Activated naive CD4-positive, alpha-beta T cell treated with anti-CD3 and anti-CD28 coated beads for 36 hours (primary cell): ENCODE measurements at regions not wholly inside any gene's neighbourhood (a gene's known extent, or its start where the extent isn't known, plus 50 kb on each side); places are given as distances from the start of the nearest gene placed in this dataset.

ENCODE experiments used
- CTCF ChIA-PET: fragments of 350-600 bp; sonication (Branson Sonifier 250); formaldehyde crosslinking; loops from one replicate; lab custom pipeline; 2021; ENCODE audit warnings: antibody characterized with exemption; lab: Charles Lee
- DNase-seq: peaks from one replicate; pipeline ENCODE4 v3.0.0-alpha.2; 2020
- H3K27ac Mint-ChIP-seq: one replicate; pipeline ENCODE4 v1.8.0; 2021; ENCODE audit warnings: mild to moderate bottlenecking, mixed read lengths
- H3K27me3 Mint-ChIP-seq: one replicate; pipeline ENCODE4 v1.8.0; 2021; ENCODE audit warnings: low read depth, mixed read lengths
- H3K36me3 Mint-ChIP-seq: one replicate; pipeline ENCODE4 v1.8.0; 2021; ENCODE audit warnings: low read depth, mixed read lengths
- H3K4me1 Mint-ChIP-seq: one replicate; pipeline ENCODE4 v1.8.0; 2021; ENCODE audit warnings: low read depth, mixed read lengths
- H3K4me3 Mint-ChIP-seq: one replicate; pipeline ENCODE4 v1.8.0; 2021; ENCODE audit warnings: mild to moderate bottlenecking, moderate library complexity, mixed read lengths
- H3K9me3 Mint-ChIP-seq: one replicate; pipeline ENCODE4 v1.8.0; 2021; ENCODE audit warnings: mixed read lengths
- intact Hi-C: fragments of 100-400 bp; cut with micrococcal nuclease; formaldehyde crosslinking; loops from one replicate; pipeline ENCODE4 v1.15.1; 2023

GRCh38 chr7:81514546-81514945, 255.3 kb downstream of the HGF start:
- H3K27ac Mint-ChIP-seq: no peak overlapping the region
- intact Hi-C loops: no loop called here
- no peak overlapping the region for H3K4me3 Mint-ChIP-seq
- H3K36me3 Mint-ChIP-seq: no peaks in the 10 kb centered on the region
- DNase-seq: no peak
- H3K27me3 Mint-ChIP-seq: no peaks in the 10 kb centered on the region
- CTCF ChIA-PET: interaction anchor here (1.1 kb wide), 1 partner anchor 11 kb away, joined by 4 read pairs; no protein-coding TSS in a partner anchor
- H3K4me1 Mint-ChIP-seq: no peaks in the 10 kb centered on the region
- peaks cover 2% of the 10 kb centered on the region for H3K9me3 Mint-ChIP-seq

- intact Hi-C loops: no loop called here
- Mint-ChIP-seq H3K27ac (no peak overlapping the region), H3K27me3 (no peaks in the 10 kb centered on the region), H3K4me3 (no peak overlapping the region), H3K9me3 (peaks cover 4% of the 10 kb centered on the region), H3K36me3 (no peaks in the 10 kb centered on the region), H3K4me1 (no peaks in the 10 kb centered on the region)
- CTCF ChIA-PET: no interaction called here
- DNase-seq: no peak
Measured at GRCh38 chr7:81510122-81510521, 259.7 kb downstream of the HGF start.

GRCh38 chr7:81507221-81507620, 262.6 kb downstream of the HGF start:
- intact Hi-C loops: no loop called here
- Mint-ChIP-seq H3K4me1 (no peaks in the 10 kb centered on the region), H3K27ac (no peak overlapping the region), H3K27me3 (no peaks in the 10 kb centered on the region), H3K36me3 (no peaks in the 10 kb centered on the region), H3K9me3 (peaks cover 4% of the 10 kb centered on the region), H3K4me3 (no peak overlapping the region)
- DNase-seq: no peak
- CTCF ChIA-PET: no interaction called here

- Mint-ChIP-seq H3K9me3 (peaks cover 3% of the 10 kb centered on the region), H3K4me1 (no peaks in the 10 kb centered on the region), H3K4me3 (no peak overlapping the region), H3K27ac (no peak overlapping the region), H3K27me3 (no peaks in the 10 kb centered on the region), H3K36me3 (no peaks in the 10 kb centered on the region)
- intact Hi-C loops: no loop called here
- CTCF ChIA-PET: no interaction called here
- no peak for DNase-seq
Measured at GRCh38 chr7:81506609-81507008, 263.2 kb downstream of the HGF start.

GRCh38 chr7:81503771-81504170, 266.1 kb downstream of the HGF start:
- intact Hi-C loops: loop anchor here (5.0 kb wide), 1 partner anchor 454 kb away; no protein-coding TSS in a partner anchor
- no peak for DNase-seq
- CTCF ChIA-PET: interaction anchor here (0.7 to 1.0 kb wide), 2 partner anchors 10 to 794 kb away, joined by 3 to 4 read pairs; no protein-coding TSS in a partner anchor
- Mint-ChIP-seq H3K36me3 (no peaks in the 10 kb centered on the region), H3K27me3 (no peaks in the 10 kb centered on the region), H3K4me1 (no peaks in the 10 kb centered on the region), H3K27ac (no peak overlapping the region), H3K9me3 (no peaks in the 10 kb centered on the region), H3K4me3 (no peak overlapping the region)

GRCh38 chr7:81503336-81503735, 266.5 kb downstream of the HGF start:
- no peak overlapping the region for H3K27ac Mint-ChIP-seq
- no peaks in the 10 kb centered on the region for H3K9me3 Mint-ChIP-seq
- no peaks in the 10 kb centered on the region for H3K4me1 Mint-ChIP-seq
- CTCF ChIA-PET: interaction anchor here (0.7 to 1.0 kb wide), 2 partner anchors 11 to 793 kb away, joined by 3 to 4 read pairs; no protein-coding TSS in a partner anchor
- H3K4me3 Mint-ChIP-seq: no peak overlapping the region
- no peaks in the 10 kb centered on the region for H3K27me3 Mint-ChIP-seq
- no peaks in the 10 kb centered on the region for H3K36me3 Mint-ChIP-seq
- no peak for DNase-seq
- intact Hi-C loops: loop anchor here (5.0 kb wide), 1 partner anchor 454 kb away; no protein-coding TSS in a partner anchor

- intact Hi-C loops: loop anchor here (5.0 kb wide), 1 partner anchor 456 kb away; no protein-coding TSS in a partner anchor
Measured at GRCh38 chr7:81501220-81501619, 268.6 kb downstream of the HGF start.

GRCh38 chr7:81500631-81501030, 269.2 kb downstream of the HGF start:
- Mint-ChIP-seq H3K27me3 (no peaks in the 10 kb centered on the region), H3K27ac (no peak overlapping the region), H3K4me1 (no peaks in the 10 kb centered on the region), H3K4me3 (no peak overlapping the region), H3K36me3 (no peaks in the 10 kb centered on the region), H3K9me3 (no peaks in the 10 kb centered on the region)
- CTCF ChIA-PET: interaction anchor here (0.6 to 3.5 kb wide), 4 partner anchors 17 to 561 kb away, joined by 3 to 12 read pairs (median 4); no protein-coding TSS in a partner anchor
- intact Hi-C loops: loop anchor here (5.0 kb wide), 1 partner anchor 457 kb away; no protein-coding TSS in a partner anchor
- no peak for DNase-seq

More at GRCh38 chr7:81501220-81501619, 268.6 kb downstream of the HGF start:
- Mint-ChIP-seq H3K4me1 (no peaks in the 10 kb centered on the region), H3K27me3 (no peaks in the 10 kb centered on the region), H3K4me3 (no peak overlapping the region), H3K9me3 (no peaks in the 10 kb centered on the region), H3K36me3 (no peaks in the 10 kb centered on the region), H3K27ac (no peak overlapping the region)
- CTCF ChIA-PET: interaction anchor here (0.6 to 3.5 kb wide), 2 partner anchors 18 to 560 kb away, joined by 3 to 12 read pairs; no protein-coding TSS in a partner anchor
- no peak for DNase-seq

GRCh38 chr7:81499262-81500116, 270.4 kb downstream of the HGF start:
- DNase-seq: no peak
- no peaks in the 10 kb centered on the region for H3K4me1 Mint-ChIP-seq
- H3K27ac Mint-ChIP-seq: no peak overlapping the region
- H3K27me3 Mint-ChIP-seq: no peaks in the 10 kb centered on the region
- no peaks in the 10 kb centered on the region for H3K9me3 Mint-ChIP-seq
- no peak overlapping the region for H3K4me3 Mint-ChIP-seq
- no peaks in the 10 kb centered on the region for H3K36me3 Mint-ChIP-seq
- CTCF ChIA-PET: interaction anchor here (0.8 to 3.5 kb wide), 2 partner anchors 16 to 543 kb away, joined by 3 to 12 read pairs; no protein-coding TSS in a partner anchor
- intact Hi-C loops: loop anchor here (5.0 kb wide), 1 partner anchor 458 kb away; no protein-coding TSS in a partner anchor

- no peaks in the 10 kb centered on the region for H3K9me3 Mint-ChIP-seq
- H3K4me3 Mint-ChIP-seq: no peak overlapping the region
- no peaks in the 10 kb centered on the region for H3K36me3 Mint-ChIP-seq
- no peak for DNase-seq
- H3K27ac Mint-ChIP-seq: no peak overlapping the region
- intact Hi-C loops: no loop called here
- CTCF ChIA-PET: interaction anchor here (0.6 kb wide), 1 partner anchor 515 kb away, joined by 3 read pairs; no protein-coding TSS in a partner anchor
- H3K27me3 Mint-ChIP-seq: no peaks in the 10 kb centered on the region
- no peaks in the 10 kb centered on the region for H3K4me1 Mint-ChIP-seq
Measured at GRCh38 chr7:81498176-81498575, 271.7 kb downstream of the HGF start.

GRCh38 chr7:81492910-81493309, 276.9 kb downstream of the HGF start:
- intact Hi-C loops: no loop called here
- Mint-ChIP-seq H3K4me3 (no peak overlapping the region), H3K27ac (no peak overlapping the region), H3K4me1 (no peaks in the 10 kb centered on the region), H3K36me3 (no peaks in the 10 kb centered on the region), H3K27me3 (no peaks in the 10 kb centered on the region), H3K9me3 (no peaks in the 10 kb centered on the region)
- DNase-seq: no peak
- CTCF ChIA-PET: no interaction called here

GRCh38 chr7:81492240-81492639, 277.6 kb downstream of the HGF start:
- intact Hi-C loops: no loop called here
- H3K4me1 Mint-ChIP-seq: no peaks in the 10 kb centered on the region
- H3K27me3 Mint-ChIP-seq: no peaks in the 10 kb centered on the region
- no peaks in the 10 kb centered on the region for H3K36me3 Mint-ChIP-seq
- no peak overlapping the region for H3K27ac Mint-ChIP-seq
- CTCF ChIA-PET: no interaction called here
- H3K9me3 Mint-ChIP-seq: no peaks in the 10 kb centered on the region
- no peak for DNase-seq
- no peak overlapping the region for H3K4me3 Mint-ChIP-seq
